Panc1 (cell line): ENCODE measurements at regions not wholly inside any gene's neighbourhood (a gene's known extent, or its start where the extent isn't known, plus 50 kb on each side); places are given as distances from the start of the nearest gene placed in this dataset.

Experiments used
- CTCF ChIP-seq: fragments of 450-650 bp; IDR thresholded peaks from 2 replicates; pipeline ENCODE4 v1.5.1; 2017; ENCODE audit warnings: mild to moderate bottlenecking
- POLR2AphosphoS5 ChIP-seq: IDR thresholded peaks from 2 replicates; pipeline ENCODE4 v1.6.1; 2012; ENCODE audit warnings: mild to moderate bottlenecking, low read depth, low read length, moderate library complexity
- REST ChIP-seq, 2 experiments: IDR thresholded peaks; 2 replicates each; pipeline ENCODE4 v1.6.1; 2011 to 2012; ENCODE audit warnings: low read depth in 2 of 2, control low read depth in 1 of 2, low read length in 1 of 2, mild to moderate bottlenecking in 1 of 2, moderate library complexity in 1 of 2; ENCODE audit not compliant: insufficient read depth in 1 of 2

DNA sequence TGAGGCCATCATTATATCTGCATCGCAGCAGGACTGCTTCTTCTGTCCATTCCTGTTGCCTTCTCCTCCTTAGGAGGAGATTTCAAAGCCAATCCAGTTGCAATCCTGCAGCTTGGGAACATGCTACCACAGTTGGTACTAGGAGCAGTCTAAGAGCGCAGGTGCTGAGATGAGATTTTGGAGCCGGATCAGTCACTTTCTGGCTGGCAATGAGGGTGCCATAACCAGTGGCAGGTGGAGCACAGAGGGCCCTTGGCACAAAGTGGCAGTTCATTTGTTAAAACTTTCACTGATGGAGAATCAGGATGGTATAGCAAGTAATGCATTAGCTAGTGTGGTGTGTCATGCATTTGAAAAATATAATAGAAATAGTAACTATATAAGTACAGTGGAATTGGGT lies 173.7 kb upstream of the ATP5MC3 start:
- TF ChIP-seq POLR2AphosphoS5 = no peak
- TF ChIP-seq CTCF = no peak
- TF ChIP-seq REST (IDR thresholded peaks at IDR 0.05; ENCODE audit: insufficient read depth in 1 of 2, low read depth in 2 of 2, low read length in 1 of 2) = no peak
